Neural crest cell (in vitro differentiated cells): ENCODE measurements at regions not wholly inside any gene's neighbourhood (a gene's known extent, or its start where the extent isn't known, plus 50 kb on each side); places are given as distances from the start of the nearest gene placed in this dataset.

Experiments used
- DNase-seq: peaks from one replicate; pipeline ENCODE4 v3.0.0; 2021; ENCODE audit warnings: low read depth, mixed read lengths, low spot score
- H3K27ac Mint-ChIP-seq: one replicate; pipeline ENCODE4 v1.8.0; 2021; ENCODE audit warnings: mild to moderate bottlenecking, mixed read lengths; ENCODE audit not compliant: unreplicated experiment
- H3K27me3 Mint-ChIP-seq: 2 replicates; pipeline ENCODE4 v1.8.0; 2021; ENCODE audit warnings: low read depth, mild to moderate bottlenecking, mixed read lengths
- H3K36me3 Mint-ChIP-seq: 2 replicates; pipeline ENCODE4 v1.8.0; 2021; ENCODE audit warnings: low read depth, mild to moderate bottlenecking, mixed read lengths
- H3K4me1 Mint-ChIP-seq: 2 replicates; pipeline ENCODE4 v1.8.0; 2021; ENCODE audit warnings: mixed read lengths
- H3K4me3 Mint-ChIP-seq: one replicate; pipeline ENCODE4 v1.8.0; 2021; ENCODE audit warnings: mild to moderate bottlenecking, mixed read lengths
- H3K9me3 Mint-ChIP-seq: 2 replicates; pipeline ENCODE4 v1.8.0; 2021; ENCODE audit warnings: mixed read lengths
- TF ChIP-seq, protein P1 (sequence below): fragments of 200-600 bp; sonication (generic); conservative IDR thresholded peaks from 2 replicates; pipeline ENCODE4 v1.5.0; 2021; ENCODE audit warnings: antibody characterized with exemption, mild to moderate bottlenecking

DNA sequence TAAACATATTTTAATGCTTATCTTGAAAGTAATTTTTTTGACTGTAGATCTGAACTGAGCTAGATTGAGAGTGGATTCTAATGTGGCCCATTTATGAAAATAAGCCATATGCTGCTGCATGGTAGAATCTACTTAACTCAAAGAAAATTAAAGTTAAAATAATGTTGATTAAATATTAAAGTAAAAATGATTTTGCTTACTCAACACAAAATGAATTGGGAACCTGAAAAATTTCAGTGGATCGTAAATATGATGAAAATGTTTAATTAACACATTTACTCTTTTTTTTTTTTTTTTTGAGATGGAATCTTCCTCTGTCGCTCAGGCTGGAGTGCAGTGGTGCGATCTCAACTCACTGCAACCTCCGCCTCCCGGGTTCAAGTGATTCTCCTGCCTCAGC is 144.5 kb upstream of the HMGN3 start:
- H3K9me3 Mint-ChIP-seq, result no peaks in the 10 kb centered on the region
- no peak overlapping the region for H3K27ac Mint-ChIP-seq
- H3K4me3 Mint-ChIP-seq, result no peak overlapping the region
- no peak for DNase-seq
- no peaks in the 10 kb centered on the region for H3K36me3 Mint-ChIP-seq
- TF ChIP-seq, protein P1, sequence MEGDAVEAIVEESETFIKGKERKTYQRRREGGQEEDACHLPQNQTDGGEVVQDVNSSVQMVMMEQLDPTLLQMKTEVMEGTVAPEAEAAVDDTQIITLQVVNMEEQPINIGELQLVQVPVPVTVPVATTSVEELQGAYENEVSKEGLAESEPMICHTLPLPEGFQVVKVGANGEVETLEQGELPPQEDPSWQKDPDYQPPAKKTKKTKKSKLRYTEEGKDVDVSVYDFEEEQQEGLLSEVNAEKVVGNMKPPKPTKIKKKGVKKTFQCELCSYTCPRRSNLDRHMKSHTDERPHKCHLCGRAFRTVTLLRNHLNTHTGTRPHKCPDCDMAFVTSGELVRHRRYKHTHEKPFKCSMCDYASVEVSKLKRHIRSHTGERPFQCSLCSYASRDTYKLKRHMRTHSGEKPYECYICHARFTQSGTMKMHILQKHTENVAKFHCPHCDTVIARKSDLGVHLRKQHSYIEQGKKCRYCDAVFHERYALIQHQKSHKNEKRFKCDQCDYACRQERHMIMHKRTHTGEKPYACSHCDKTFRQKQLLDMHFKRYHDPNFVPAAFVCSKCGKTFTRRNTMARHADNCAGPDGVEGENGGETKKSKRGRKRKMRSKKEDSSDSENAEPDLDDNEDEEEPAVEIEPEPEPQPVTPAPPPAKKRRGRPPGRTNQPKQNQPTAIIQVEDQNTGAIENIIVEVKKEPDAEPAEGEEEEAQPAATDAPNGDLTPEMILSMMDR, result no peak
- peaks cover 10% of the 10 kb centered on the region for H3K4me1 Mint-ChIP-seq
- no peaks in the 10 kb centered on the region for H3K27me3 Mint-ChIP-seq

DNA sequence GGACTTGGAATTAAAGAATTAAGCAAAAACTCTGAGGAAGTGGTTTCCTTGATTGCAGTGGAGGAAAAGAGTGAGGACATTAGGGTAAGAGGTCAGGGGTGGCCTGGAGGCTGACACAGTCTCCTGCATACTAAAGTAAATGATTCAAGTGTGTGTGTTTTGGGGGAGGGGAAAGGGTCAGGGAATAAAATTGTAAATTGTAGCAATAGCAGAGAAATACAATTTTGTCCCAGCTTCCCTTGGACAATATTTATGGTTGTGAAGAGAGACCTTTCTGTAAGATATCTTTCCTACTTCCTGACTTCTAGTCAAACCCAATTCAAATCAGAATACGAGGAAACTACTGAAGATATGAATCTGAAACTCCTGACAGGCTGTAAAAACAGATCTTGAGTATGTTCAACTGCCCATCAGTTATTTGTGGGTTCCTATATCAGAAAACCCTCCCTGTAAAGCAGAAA is 143.4 kb upstream of the HMGN3 start:
- Mint-ChIP-seq H3K27ac (peak overlapping the region; percentile 31), H3K36me3 (no peaks in the 10 kb centered on the region), H3K9me3 (no peaks in the 10 kb centered on the region), H3K27me3 (no peaks in the 10 kb centered on the region), H3K4me3 (no peak overlapping the region), H3K4me1 (peaks cover 10% of the 10 kb centered on the region)
- no peak for DNase-seq
- TF ChIP-seq, protein P1, result no peak

DNA sequence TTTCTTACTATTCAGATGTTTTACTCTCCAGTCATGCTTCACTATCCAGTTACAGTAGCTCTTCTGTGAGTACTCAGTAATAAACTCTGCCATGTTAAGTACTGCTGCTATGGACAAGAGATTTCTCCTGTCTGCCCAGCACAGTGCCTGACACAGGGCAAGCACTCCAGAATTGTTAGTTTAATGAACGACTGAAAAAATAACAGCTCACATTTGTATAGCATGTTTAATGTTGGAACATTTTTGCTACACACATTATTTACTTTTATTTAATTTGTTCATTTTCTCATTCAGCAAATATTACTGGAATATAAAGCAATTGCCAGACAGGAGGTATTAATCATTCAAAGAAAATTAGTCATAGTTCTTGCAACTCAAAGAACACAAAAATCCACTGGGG is 142.6 kb upstream of the HMGN3 start:
- Mint-ChIP-seq H3K4me3 (no peak overlapping the region), H3K27me3 (no peaks in the 10 kb centered on the region), H3K27ac (no peak overlapping the region), H3K4me1 (peaks cover 10% of the 10 kb centered on the region), H3K9me3 (no peaks in the 10 kb centered on the region), H3K36me3 (no peaks in the 10 kb centered on the region)
- TF ChIP-seq, protein P1, result no peak
- no peak for DNase-seq

DNA sequence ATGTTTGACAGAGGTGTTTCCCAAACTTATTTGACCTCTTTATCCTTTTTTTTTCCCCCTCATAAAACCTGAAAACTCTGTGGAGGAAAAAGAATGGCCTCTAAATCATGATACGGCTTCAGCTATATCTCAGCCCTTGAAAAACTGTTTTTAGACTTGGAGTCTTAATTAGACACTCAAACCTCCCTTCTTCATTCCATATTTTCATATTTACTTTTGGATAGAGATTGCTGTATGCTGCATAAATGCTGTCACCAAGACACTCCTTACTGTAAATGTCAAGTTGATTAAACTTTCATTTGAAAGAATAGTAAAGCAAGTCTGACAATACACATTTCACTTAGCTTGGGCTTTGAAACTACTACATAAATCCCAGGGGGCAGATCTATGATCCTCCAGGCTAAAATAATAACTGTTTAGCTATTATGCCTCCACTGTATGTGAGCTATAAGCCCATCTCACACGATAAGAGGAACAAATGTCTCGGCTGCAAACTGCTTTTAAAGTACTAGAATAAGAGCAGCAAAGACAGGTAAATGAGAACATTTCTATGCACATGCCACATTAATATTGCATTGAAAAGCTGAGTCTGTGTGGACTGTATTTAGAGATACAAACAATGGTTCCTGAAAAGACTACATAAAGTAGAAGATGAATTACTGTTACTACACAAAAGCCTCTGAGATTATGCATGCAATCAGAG is 141.3 kb upstream of the HMGN3 start:
- H3K36me3 Mint-ChIP-seq, result no peaks in the 10 kb centered on the region
- H3K9me3 Mint-ChIP-seq, result no peaks in the 10 kb centered on the region
- H3K4me1 Mint-ChIP-seq, result peaks cover 10% of the 10 kb centered on the region
- TF ChIP-seq, protein P1, result no peak
- no peaks in the 10 kb centered on the region for H3K27me3 Mint-ChIP-seq
- H3K4me3 Mint-ChIP-seq, result no peak overlapping the region
- no peak overlapping the region for H3K27ac Mint-ChIP-seq
- no peak for DNase-seq

DNA sequence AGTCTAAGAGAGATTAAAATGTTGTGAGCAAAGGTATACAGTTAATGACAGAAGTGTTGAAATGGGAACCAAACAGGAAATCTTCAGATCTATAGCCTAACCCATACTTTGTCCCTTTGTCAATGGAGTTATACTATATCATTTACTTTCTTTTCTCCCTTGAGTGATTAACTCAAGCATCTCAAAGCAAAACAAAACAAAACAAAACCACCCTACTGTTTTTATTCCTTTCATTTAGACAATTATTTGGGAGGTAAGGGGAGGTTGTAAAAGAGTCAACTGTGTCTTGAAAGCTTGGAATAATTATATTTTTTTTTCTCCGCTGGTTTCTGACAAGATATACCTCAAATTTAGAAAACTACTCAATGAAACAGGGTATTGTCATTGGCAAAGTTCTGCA is 139.8 kb upstream of the HMGN3 start:
- Mint-ChIP-seq H3K27me3 (no peaks in the 10 kb centered on the region), H3K36me3 (peaks cover 2% of the 10 kb centered on the region), H3K27ac (no peak overlapping the region), H3K4me3 (no peak overlapping the region), H3K4me1 (peaks cover 10% of the 10 kb centered on the region), H3K9me3 (no peaks in the 10 kb centered on the region)
- DNase-seq, result no peak
- TF ChIP-seq, protein P1, result no peak
